IMR-90 (cell line): ENCODE measurements at regions not wholly inside any gene's neighbourhood (a gene's known extent, or its start where the extent isn't known, plus 50 kb on each side); places are given as distances from the start of the nearest gene placed in this dataset.

Source experiments
- CTCF ChIP-seq: conservative IDR thresholded peaks from 2 replicates; pipeline ENCODE4 v1.5.1; 2012; ENCODE audit warnings: mild to moderate bottlenecking, low read depth, low read length, improper control_type of control experiment
- MAZ ChIP-seq: IDR thresholded peaks from 2 replicates; pipeline ENCODE4 v1.6.1; 2012; ENCODE audit warnings: low read depth, mild to moderate bottlenecking, low read length, improper control_type of control experiment, moderate library complexity, borderline replicate concordance
- MXI1 ChIP-seq: IDR thresholded peaks from 2 replicates; pipeline ENCODE4 v1.6.1; 2012; ENCODE audit warnings: low read depth, mild to moderate bottlenecking, low read length, moderate library complexity, borderline replicate concordance
- POLR2A ChIP-seq: IDR thresholded peaks from 2 replicates; pipeline ENCODE4 v1.6.1; 2012; ENCODE audit warnings: mild to moderate bottlenecking, low read depth, low read length
- RFX5 ChIP-seq: IDR thresholded peaks from 2 replicates; pipeline ENCODE4 v1.8.0; 2012; ENCODE audit warnings: low read depth, mild to moderate bottlenecking, low read length, moderate library complexity
- SMC3 ChIP-seq: fragments of 150-350 bp; IDR thresholded peaks from 2 replicates; pipeline ENCODE4 v1.6.1; 2016; ENCODE audit warnings: low read depth, mild to moderate bottlenecking, antibody characterized with exemption, low read length, moderate library complexity
- TF ChIP-seq, protein P1 (sequence below): fragments of 150-350 bp; IDR thresholded peaks from 2 replicates; pipeline ENCODE4 v1.6.1; 2017; ENCODE audit warnings: mild to moderate bottlenecking, antibody characterized with exemption, low read length, low read depth
- TF ChIP-seq, protein P2 (sequence below): fragments of 150-350 bp; IDR thresholded peaks from 2 replicates; pipeline ENCODE4 v1.6.1; 2016; ENCODE audit warnings: low read depth, mild to moderate bottlenecking, low read length, moderate library complexity, borderline replicate concordance

DNA sequence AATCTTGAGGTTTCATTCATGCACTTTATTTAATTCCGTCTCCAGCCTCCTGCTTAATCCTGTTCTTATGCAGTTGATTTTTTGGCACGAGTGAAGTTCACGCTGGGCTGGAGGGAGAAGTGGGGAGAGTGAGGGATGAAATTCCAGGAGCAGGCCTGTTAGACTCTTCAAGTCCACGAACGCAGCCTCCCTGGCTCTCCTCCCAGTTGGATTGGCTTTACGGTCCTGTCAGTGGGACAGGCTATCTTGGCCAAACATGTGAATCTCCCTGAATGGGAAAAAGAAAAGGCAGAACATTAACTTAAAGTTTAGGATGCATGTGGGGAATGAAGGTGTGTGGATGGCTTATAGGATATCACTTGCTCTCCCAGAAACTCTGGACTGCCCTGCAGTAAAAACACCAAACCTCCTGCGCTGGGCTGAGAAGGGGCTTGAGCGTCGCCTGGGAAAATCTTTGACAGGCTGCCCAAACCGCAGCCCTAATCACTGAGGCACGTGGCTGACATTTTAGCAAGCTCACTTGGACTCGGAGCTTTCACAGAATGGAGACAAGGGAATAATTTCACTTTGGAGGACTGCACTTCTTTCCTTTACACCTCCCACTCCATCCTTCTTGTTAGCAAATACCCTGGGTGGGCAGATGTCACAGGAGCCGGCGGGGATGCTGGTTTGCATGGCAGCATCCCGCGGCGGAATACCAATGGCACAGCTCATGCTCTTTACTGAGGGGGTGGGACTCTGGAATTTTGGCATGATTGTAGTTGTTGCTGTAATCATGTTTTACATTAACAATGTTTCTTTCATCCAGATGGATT is 93.9 kb downstream of the ACKR3 start:
- TF ChIP-seq CTCF (no peak), POLR2A (no peak), SMC3 (no peak), MAZ (no peak), RFX5 (no peak), MXI1 (no peak)
- TF ChIP-seq, protein P1, sequence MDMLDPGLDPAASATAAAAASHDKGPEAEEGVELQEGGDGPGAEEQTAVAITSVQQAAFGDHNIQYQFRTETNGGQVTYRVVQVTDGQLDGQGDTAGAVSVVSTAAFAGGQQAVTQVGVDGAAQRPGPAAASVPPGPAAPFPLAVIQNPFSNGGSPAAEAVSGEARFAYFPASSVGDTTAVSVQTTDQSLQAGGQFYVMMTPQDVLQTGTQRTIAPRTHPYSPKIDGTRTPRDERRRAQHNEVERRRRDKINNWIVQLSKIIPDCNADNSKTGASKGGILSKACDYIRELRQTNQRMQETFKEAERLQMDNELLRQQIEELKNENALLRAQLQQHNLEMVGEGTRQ: no peak
- TF ChIP-seq, protein P2, sequence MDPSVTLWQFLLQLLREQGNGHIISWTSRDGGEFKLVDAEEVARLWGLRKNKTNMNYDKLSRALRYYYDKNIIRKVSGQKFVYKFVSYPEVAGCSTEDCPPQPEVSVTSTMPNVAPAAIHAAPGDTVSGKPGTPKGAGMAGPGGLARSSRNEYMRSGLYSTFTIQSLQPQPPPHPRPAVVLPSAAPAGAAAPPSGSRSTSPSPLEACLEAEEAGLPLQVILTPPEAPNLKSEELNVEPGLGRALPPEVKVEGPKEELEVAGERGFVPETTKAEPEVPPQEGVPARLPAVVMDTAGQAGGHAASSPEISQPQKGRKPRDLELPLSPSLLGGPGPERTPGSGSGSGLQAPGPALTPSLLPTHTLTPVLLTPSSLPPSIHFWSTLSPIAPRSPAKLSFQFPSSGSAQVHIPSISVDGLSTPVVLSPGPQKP: no peak
